Colonic mucosa (tissue), 4 donors: ENCODE measurements at regions not wholly inside any gene's neighbourhood (a gene's known extent, or its start where the extent isn't known, plus 50 kb on each side); places are given as distances from the start of the nearest gene placed in this dataset.

Experiments
- DNase-seq: peaks from one replicate; pipeline ENCODE4 v3.0.0-alpha.2; 2020
- H3K27ac ChIP-seq: fragments of 200-600 bp; one replicate; pipeline ENCODE4 v1.8.0; 2021
- H3K27me3 ChIP-seq: fragments of 200-600 bp; one replicate; pipeline ENCODE4 v1.8.0; 2021
- H3K36me3 ChIP-seq: fragments of 200-600 bp; one replicate; pipeline ENCODE4 v1.8.0; 2021
- H3K4me1 ChIP-seq: fragments of 200-600 bp; one replicate; pipeline ENCODE4 v1.8.0; 2021; ENCODE audit warnings: mild to moderate bottlenecking
- H3K4me3 ChIP-seq: fragments of 200-600 bp; one replicate; pipeline ENCODE4 v1.8.0; 2021
- H3K9ac ChIP-seq, 2 donors: one replicate each; pipeline ENCODE4 v1.7.0; 2013; ENCODE audit warnings: control low read depth in 2 of 2, low read depth in 2 of 2, low read length in 2 of 2
- H3K9me3 ChIP-seq: fragments of 200-600 bp; one replicate; pipeline ENCODE4 v1.8.0; 2021
- CTCF ChIP-seq: fragments of 200-600 bp; IDR thresholded peaks from one replicate; pipeline ENCODE4 v1.8.0; 2022; ENCODE audit warnings: antibody characterized with exemption, mild to moderate bottlenecking
- intact Hi-C: fragments of 100-400 bp; cut with DNase I; formaldehyde crosslinking; loops from one replicate; pipeline ENCODE4 v1.14.1; 2022
- donor health status: healthy.
- donor health status: DM: no; HTN: no; CAD: no.
- donor health status: DM: no; HTN: no; CAD: no.

- H3K27me3 ChIP-seq = peaks cover 32% of the 10 kb centered on the region
- H3K4me1 ChIP-seq = peaks cover 4% of the 10 kb centered on the region
- peak overlapping the region; percentile 25 for H3K4me3 ChIP-seq
- DNase-seq = no peak
- H3K36me3 ChIP-seq = no peaks in the 10 kb centered on the region
- peak overlapping the region in 1 of 2 donors; percentile 24 for H3K9ac ChIP-seq
- intact Hi-C loops = no loop called here
- no peak overlapping the region for H3K27ac ChIP-seq
- no peak for TF ChIP-seq CTCF
- no peaks in the 10 kb centered on the region for H3K9me3 ChIP-seq
These were observed 57.8 kb upstream of the CIBAR2 start for GRCh38 chr16:85170066-85170491.

GRCh38 chr16:85170590-85171003, 58.3 kb upstream of the CIBAR2 start:
- DNase-seq = no peak
- no peak overlapping the region for H3K4me3 ChIP-seq
- intact Hi-C loops = no loop called here
- H3K9me3 ChIP-seq = no peaks in the 10 kb centered on the region
- H3K9ac ChIP-seq = no peak overlapping the region
- TF ChIP-seq CTCF = no peak
- H3K36me3 ChIP-seq = no peaks in the 10 kb centered on the region
- peaks cover 4% of the 10 kb centered on the region for H3K4me1 ChIP-seq
- no peak overlapping the region for H3K27ac ChIP-seq
- H3K27me3 ChIP-seq = peaks cover 32% of the 10 kb centered on the region

- Histone ChIP-seq H3K4me3 (peak overlapping the region; percentile 19), H3K36me3 (no peaks in the 10 kb centered on the region), H3K9me3 (no peaks in the 10 kb centered on the region), H3K27me3 (peaks cover 32% of the 10 kb centered on the region), H3K27ac (no peak overlapping the region), H3K9ac (peak overlapping the region in 1 of 2 donors; percentile 24), H3K4me1 (peaks cover 4% of the 10 kb centered on the region)
- TF ChIP-seq CTCF = no peak
- intact Hi-C loops = no loop called here
- no peak for DNase-seq
These were observed 58.9 kb upstream of the CIBAR2 start for GRCh38 chr16:85171004-85171758.

GRCh38 chr16:85171759-85172454, 59.6 kb upstream of the CIBAR2 start:
- intact Hi-C loops = no loop called here
- DNase-seq = no peak
- Histone ChIP-seq H3K9ac (peak overlapping the region in 1 of 2 donors; percentile 8), H3K4me3 (peak overlapping the region; percentile 19), H3K4me1 (peaks cover 4% of the 10 kb centered on the region), H3K27me3 (peaks cover 32% of the 10 kb centered on the region), H3K36me3 (no peaks in the 10 kb centered on the region), H3K9me3 (no peaks in the 10 kb centered on the region), H3K27ac (peak overlapping the region; percentile 3)
- no peak for TF ChIP-seq CTCF

- Histone ChIP-seq H3K36me3 (no peaks in the 10 kb centered on the region), H3K9me3 (no peaks in the 10 kb centered on the region), H3K4me1 (peaks cover 4% of the 10 kb centered on the region), H3K4me3 (peak overlapping the region; percentile 5), H3K9ac (peak overlapping the region in 1 of 2 donors; percentile 8), H3K27me3 (peaks cover 32% of the 10 kb centered on the region), H3K27ac (peak overlapping the region; percentile 3)
- TF ChIP-seq CTCF = peak; percentile 31
- DNase-seq = peak; percentile 37
- intact Hi-C loops = no loop called here
These were observed 60.3 kb upstream of the CIBAR2 start for GRCh38 chr16:85172455-85173145.
